Vagina (tissue), 2 donors: ENCODE measurements at regions not wholly inside any gene's neighbourhood (a gene's known extent, or its start where the extent isn't known, plus 50 kb on each side); places are given as distances from the start of the nearest gene placed in this dataset.

ENCODE experiments used
- CTCF ChIP-seq, 3 experiments: fragments of 450-650 bp in 2 of 3; fragments of 200-600 bp in 1 of 3; sonication (generic) in 1 of 3; IDR thresholded peaks; one replicate each; pipeline ENCODE4 v1.5.1; 2017 to 2019; ENCODE audit warnings: antibody characterized with exemption in 3 of 3, mild to moderate bottlenecking in 2 of 3, moderate library complexity in 2 of 3
- POLR2A ChIP-seq, 2 donors: fragments of 450-650 bp; IDR thresholded peaks; one replicate each; pipeline ENCODE4 v1.6.1; 2017; ENCODE audit warnings: antibody characterized with exemption in 2 of 2, mild to moderate bottlenecking in 2 of 2, moderate library complexity in 2 of 2
- POLR2AphosphoS5 ChIP-seq, 2 donors: sonication (generic); formaldehyde crosslinking; IDR thresholded peaks; one replicate each; pipeline ENCODE4 v1.9.0; 2017; ENCODE audit warnings: antibody characterized with exemption in 2 of 2, mild to moderate bottlenecking in 2 of 2, low read depth in 1 of 2; ENCODE audit not compliant: insufficient read depth in 1 of 2

- TF ChIP-seq CTCF (IDR thresholded peaks at IDR 0.05) (no peak), POLR2AphosphoS5 (IDR thresholded peaks at IDR 0.05; ENCODE audit: insufficient read depth in 1 of 2, low read depth in 1 of 2) (no peak), POLR2A (IDR thresholded peaks at IDR 0.05) (no peak)
Measured at GRCh38 chr2:58667137-58667774, 426.1 kb upstream of the FANCL start.
